ENCODE measurements at regions not wholly inside any gene's neighbourhood (a gene's known extent, or its start where the extent isn't known, plus 50 kb on each side); places are given as distances from the start of the nearest gene placed in this dataset.
"Not testable (repeated sequence)": the region's sequence is repeated elsewhere in the genome, so short reads cannot be mapped to it uniquely, and the experiment has no call there.

DNA sequence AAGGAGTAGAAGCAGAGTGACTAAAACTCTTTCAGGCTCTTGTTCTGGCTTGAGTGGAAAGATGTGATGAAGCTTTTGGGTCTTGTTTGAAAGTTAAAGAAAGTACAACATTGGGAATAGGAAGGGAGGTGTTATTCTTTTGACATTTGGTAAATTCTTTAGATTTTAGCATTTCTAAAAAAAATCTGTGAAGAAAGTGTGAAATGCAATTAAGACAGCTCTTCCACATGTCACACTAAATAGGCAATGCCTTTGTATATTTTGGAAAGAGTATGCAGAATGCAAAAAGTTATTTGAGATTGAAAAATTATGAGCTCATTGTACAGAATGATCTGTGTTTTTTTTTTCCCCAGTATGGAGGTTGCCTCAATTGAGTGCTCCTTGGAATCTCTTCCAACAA lies 532.2 kb upstream of the DPPA4 start:
- Histone ChIP-seq H3K27me3 (ENCODE audit: control insufficient read depth, insufficient read depth) (no peaks in the 10 kb centered on the region), H3K9me3 (ENCODE audit: control insufficient read depth, low read length) (no peaks in the 10 kb centered on the region), H3K4me3 (ENCODE audit: low read length) (no peak overlapping the region), H3K27ac (ENCODE audit: low read length) (no peak overlapping the region), H3K4me1 (ENCODE audit: control insufficient read depth, insufficient read depth, low read length) (no peaks in the 10 kb centered on the region)
- intact Hi-C loops (cut with DNase I) = no loop called here
- ATAC-seq = no peak
- DNase-seq = no peak

DNA sequence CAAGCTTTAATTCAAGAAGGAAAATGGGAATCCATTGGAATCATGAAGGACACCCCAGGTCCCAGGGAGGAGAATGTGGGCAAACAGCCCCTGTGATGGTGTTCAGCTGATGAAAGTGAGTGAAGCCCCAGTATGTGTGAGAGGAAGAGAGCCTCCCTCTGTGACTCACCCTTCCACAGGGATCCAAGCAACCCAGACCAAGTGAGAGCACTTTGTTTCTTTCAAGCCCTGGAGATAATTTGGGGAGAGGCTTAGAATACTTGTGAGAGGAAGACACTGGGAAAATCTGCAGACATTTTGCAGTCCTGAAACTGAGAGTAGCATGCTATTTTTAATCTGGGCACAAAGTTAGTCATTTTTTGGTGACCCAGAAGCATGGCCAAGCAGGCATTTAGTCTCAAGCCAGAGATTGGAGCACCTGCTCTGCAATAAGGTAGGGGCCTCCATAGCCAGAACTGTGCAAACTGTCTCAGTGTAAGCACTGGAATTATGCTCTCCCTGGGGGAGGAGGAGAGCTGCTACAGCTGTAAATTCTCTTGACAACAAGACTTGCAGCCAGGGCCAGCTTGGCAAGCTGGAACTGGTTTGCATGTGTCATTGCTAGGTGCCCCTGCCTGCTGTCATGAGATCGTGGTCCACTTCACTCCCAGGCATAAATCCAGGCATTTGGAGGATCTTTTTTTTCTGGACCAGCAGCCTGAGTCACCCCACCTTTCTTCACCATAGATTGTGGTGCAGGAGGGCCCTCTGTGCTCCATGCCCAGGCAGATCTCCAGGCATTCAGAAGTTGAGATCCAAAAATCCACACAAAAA lies 537.8 kb upstream of the DPPA4 start:
- no peak for DNase-seq

DNA sequence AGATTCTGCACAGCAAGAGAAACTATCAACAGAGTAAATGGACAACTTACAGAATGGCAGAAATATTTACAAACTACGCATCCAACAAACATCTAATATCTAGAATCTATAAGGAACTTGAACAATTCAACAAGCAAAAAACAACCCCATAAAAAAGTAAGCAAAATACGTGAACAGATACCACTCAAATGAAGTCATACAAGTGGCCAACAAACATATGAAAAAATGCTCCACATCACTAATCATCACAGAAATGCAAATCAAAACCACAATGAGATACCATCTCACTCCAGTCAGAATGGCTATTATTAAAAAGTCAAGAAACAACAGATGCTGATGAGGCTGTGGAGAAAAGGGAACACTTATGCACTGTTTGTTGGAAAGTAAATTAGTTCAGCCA lies 540.3 kb upstream of the DPPA4 start:
- H3K27ac ChIP-seq (ENCODE audit: low read length); H3K9me3 ChIP-seq (ENCODE audit: control insufficient read depth, low read length): not testable (repeated sequence)
- WGBS = 88% methylated on average over 2 of the region's 2 CpGs

More for the DNA sequence above, 537.8 kb upstream of the DPPA4 start:
- Histone ChIP-seq H3K4me1 (ENCODE audit: control insufficient read depth, insufficient read depth, low read length) (no peaks in the 10 kb centered on the region), H3K4me3 (ENCODE audit: low read length) (no peak overlapping the region), H3K9me3 (ENCODE audit: control insufficient read depth, low read length) (no peaks in the 10 kb centered on the region), H3K27ac (ENCODE audit: low read length) (no peak overlapping the region), H3K27me3 (ENCODE audit: control insufficient read depth, insufficient read depth) (no peaks in the 10 kb centered on the region)
- ATAC-seq = no peak
- intact Hi-C loops (cut with DNase I) = no loop called here
- 50% methylated on average over 1 of the region's 1 CpG for WGBS

GRCh38 chr3:109882144-109882543 lies 544.8 kb upstream of the DPPA4 start:
- Histone ChIP-seq H3K4me3 (ENCODE audit: low read length) (no peak overlapping the region), H3K9me3 (ENCODE audit: control insufficient read depth, low read length) (no peaks in the 10 kb centered on the region), H3K27ac (ENCODE audit: low read length) (no peak overlapping the region), H3K27me3 (ENCODE audit: control insufficient read depth, insufficient read depth) (no peaks in the 10 kb centered on the region), H3K4me1 (ENCODE audit: control insufficient read depth, insufficient read depth, low read length) (no peaks in the 10 kb centered on the region)
- ATAC-seq = no peak
- intact Hi-C loops (cut with DNase I) = no loop called here
- DNase-seq = no peak

More for the DNA sequence above, 540.3 kb upstream of the DPPA4 start:
- H3K4me3 ChIP-seq (ENCODE audit: low read length); H3K27me3 ChIP-seq (ENCODE audit: control insufficient read depth, insufficient read depth); ATAC-seq; intact Hi-C loops (cut with DNase I); DNase-seq; H3K4me1 ChIP-seq (ENCODE audit: control insufficient read depth, insufficient read depth, low read length): not testable (repeated sequence)

GRCh38 chr3:109887293-109887692 lies 549.9 kb upstream of the DPPA4 start:
- no peak overlapping the region for H3K27ac ChIP-seq (ENCODE audit: low read length)
- intact Hi-C loops (cut with DNase I) = no loop called here
- ATAC-seq = no peak
- H3K4me3 ChIP-seq (ENCODE audit: low read length) = no peak overlapping the region
- H3K9me3 ChIP-seq (ENCODE audit: control insufficient read depth, low read length) = no peaks in the 10 kb centered on the region
- DNase-seq = no peak
- H3K27me3 ChIP-seq (ENCODE audit: control insufficient read depth, insufficient read depth) = no peaks in the 10 kb centered on the region
- 92% methylated on average over 2 of the region's 2 CpGs for WGBS
- H3K4me1 ChIP-seq (ENCODE audit: control insufficient read depth, insufficient read depth, low read length) = no peaks in the 10 kb centered on the region

DNA sequence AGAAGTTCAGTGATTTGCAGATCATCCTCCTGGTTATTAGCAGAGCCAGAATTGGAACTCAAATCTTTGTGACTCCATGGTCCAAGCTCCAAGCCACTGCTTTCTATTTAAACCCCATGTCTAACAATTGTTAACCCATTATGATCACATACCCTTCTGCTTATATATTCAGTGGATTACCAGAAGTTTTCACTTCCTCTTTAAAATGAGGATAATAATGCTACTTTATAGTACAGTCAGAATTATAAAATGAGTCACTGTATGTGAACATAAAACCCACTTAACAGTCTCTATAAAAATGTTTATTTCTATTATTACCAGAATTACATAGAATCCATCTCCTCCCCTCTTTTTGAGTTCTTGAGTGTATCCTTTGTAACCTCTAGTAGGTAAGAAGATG lies 550.7 kb upstream of the DPPA4 start:
- H3K27ac ChIP-seq (ENCODE audit: low read length) = no peak overlapping the region
- DNase-seq (no peak), ATAC-seq (no peak)
- H3K4me3 ChIP-seq (ENCODE audit: low read length) = no peak overlapping the region
- H3K27me3 ChIP-seq (ENCODE audit: control insufficient read depth, insufficient read depth) = no peaks in the 10 kb centered on the region
- no peaks in the 10 kb centered on the region for H3K9me3 ChIP-seq (ENCODE audit: control insufficient read depth, low read length)
- no peaks in the 10 kb centered on the region for H3K4me1 ChIP-seq (ENCODE audit: control insufficient read depth, insufficient read depth, low read length)
- intact Hi-C loops (cut with DNase I) = no loop called here

DNA sequence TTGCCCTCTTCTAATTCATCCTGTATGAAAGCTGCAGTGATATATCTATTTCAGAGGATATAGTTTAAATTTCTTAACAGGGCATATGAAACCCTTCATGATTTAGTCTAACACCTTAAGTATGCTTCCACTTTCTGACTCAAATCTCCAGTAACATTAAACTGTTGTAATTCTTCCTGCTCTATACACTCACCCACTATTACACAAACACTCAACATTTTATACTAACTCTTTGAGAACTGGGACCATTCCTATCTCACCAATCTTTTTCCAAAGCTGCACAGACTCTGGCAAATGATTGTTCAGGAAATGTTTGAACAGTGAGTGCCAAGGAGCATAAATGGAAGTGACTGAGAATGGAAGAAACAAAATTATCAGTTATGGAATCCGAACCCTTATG lies 560.4 kb upstream of the DPPA4 start:
- H3K4me1 ChIP-seq (ENCODE audit: control insufficient read depth, insufficient read depth, low read length) = no peaks in the 10 kb centered on the region
- H3K27me3 ChIP-seq (ENCODE audit: control insufficient read depth, insufficient read depth) = no peaks in the 10 kb centered on the region
- 64% methylated on average over 1 of the region's 1 CpG for WGBS
- H3K9me3 ChIP-seq (ENCODE audit: control insufficient read depth, low read length) = no peaks in the 10 kb centered on the region
- no peak for ATAC-seq
- no peak overlapping the region for H3K4me3 ChIP-seq (ENCODE audit: low read length)
- H3K27ac ChIP-seq (ENCODE audit: low read length) = no peak overlapping the region
- no peak for DNase-seq
- intact Hi-C loops (cut with DNase I) = no loop called here

- ATAC-seq (no peak), DNase-seq (no peak)
- Histone ChIP-seq H3K4me3 (ENCODE audit: low read length) (no peak overlapping the region), H3K4me1 (ENCODE audit: control insufficient read depth, insufficient read depth, low read length) (no peaks in the 10 kb centered on the region), H3K9me3 (ENCODE audit: control insufficient read depth, low read length) (no peaks in the 10 kb centered on the region), H3K27ac (ENCODE audit: low read length) (no peak overlapping the region), H3K27me3 (ENCODE audit: control insufficient read depth, insufficient read depth) (no peaks in the 10 kb centered on the region)
- WGBS = 59% methylated on average over 2 of the region's 2 CpGs
- intact Hi-C loops (cut with DNase I) = no loop called here
Observed at GRCh38 chr3:109899925-109900324, 562.6 kb upstream of the DPPA4 start.

- no peak for DNase-seq
- Histone ChIP-seq H3K27ac (ENCODE audit: low read length) (no peak overlapping the region), H3K4me3 (ENCODE audit: low read length) (no peak overlapping the region), H3K9me3 (ENCODE audit: control insufficient read depth, low read length) (no peaks in the 10 kb centered on the region), H3K4me1 (ENCODE audit: control insufficient read depth, insufficient read depth, low read length) (no peaks in the 10 kb centered on the region), H3K27me3 (ENCODE audit: control insufficient read depth, insufficient read depth) (no peaks in the 10 kb centered on the region)
- WGBS = 67% methylated on average over 1 of the region's 1 CpG
- ATAC-seq = no peak
- intact Hi-C loops (cut with DNase I) = no loop called here
Observed at GRCh38 chr3:109900783-109901182, 563.4 kb upstream of the DPPA4 start.

GRCh38 chr3:109902549-109902948 lies 565.2 kb upstream of the DPPA4 start:
- intact Hi-C loops (cut with DNase I) = no loop called here
- no peaks in the 10 kb centered on the region for H3K27me3 ChIP-seq (ENCODE audit: control insufficient read depth, insufficient read depth)
- H3K27ac ChIP-seq (ENCODE audit: low read length) = no peak overlapping the region
- ATAC-seq (no peak), DNase-seq (no peak)
- peaks cover 2% of the 10 kb centered on the region for H3K9me3 ChIP-seq (ENCODE audit: control insufficient read depth, low read length)
- WGBS = 65% methylated on average over 4 of the region's 4 CpGs
- H3K4me1 ChIP-seq (ENCODE audit: control insufficient read depth, insufficient read depth, low read length) = no peaks in the 10 kb centered on the region
- H3K4me3 ChIP-seq (ENCODE audit: low read length) = no peak overlapping the region

- DNase-seq = no peak
- peaks cover 2% of the 10 kb centered on the region for H3K9me3 ChIP-seq (ENCODE audit: control insufficient read depth, low read length)
- intact Hi-C loops (cut with DNase I) = no loop called here
- no peak overlapping the region for H3K4me3 ChIP-seq (ENCODE audit: low read length)
- WGBS = 82% methylated on average over 2 of the region's 2 CpGs
- H3K4me1 ChIP-seq (ENCODE audit: control insufficient read depth, insufficient read depth, low read length) = no peaks in the 10 kb centered on the region
- no peak overlapping the region for H3K27ac ChIP-seq (ENCODE audit: low read length)
- H3K27me3 ChIP-seq (ENCODE audit: control insufficient read depth, insufficient read depth) = no peaks in the 10 kb centered on the region
- no peak for ATAC-seq
Observed at GRCh38 chr3:109903100-109903499, 565.8 kb upstream of the DPPA4 start.

- DNase-seq = no peak
- Histone ChIP-seq H3K27ac (ENCODE audit: low read length) (no peak overlapping the region), H3K4me1 (ENCODE audit: control insufficient read depth, insufficient read depth, low read length) (no peaks in the 10 kb centered on the region), H3K9me3 (ENCODE audit: control insufficient read depth, low read length) (peaks cover 2% of the 10 kb centered on the region), H3K27me3 (ENCODE audit: control insufficient read depth, insufficient read depth) (no peaks in the 10 kb centered on the region), H3K4me3 (ENCODE audit: low read length) (no peak overlapping the region)
- intact Hi-C loops (cut with DNase I) = no loop called here
- WGBS = 61% methylated on average over 6 of the region's 6 CpGs
- ATAC-seq = no peak
Observed at GRCh38 chr3:109910772-109911171, 573.4 kb upstream of the DPPA4 start.

All from right cardiac atrium (tissue), 5 donors.